Subcutaneous abdominal adipose tissue (tissue), 5 donors: ENCODE measurements at regions not wholly inside any gene's neighbourhood (a gene's known extent, or its start where the extent isn't known, plus 50 kb on each side); places are given as distances from the start of the nearest gene placed in this dataset.

ENCODE experiments used
- H3K27ac ChIP-seq: one replicate; pipeline ENCODE4 v1.7.0; 2013; ENCODE audit warnings: low read depth, mild to moderate bottlenecking, inconsistent platforms, low read length, moderate library complexity
- H3K27me3 ChIP-seq, 5 donors: one replicate each; pipeline ENCODE4 v1.7.0; 2013; ENCODE audit warnings: low read length in 5 of 5, inconsistent platforms in 1 of 5; ENCODE audit not compliant: control insufficient read depth in 5 of 5, insufficient read depth in 4 of 5
- H3K36me3 ChIP-seq, 5 donors: one replicate each; pipeline ENCODE4 v1.7.0; 2013; ENCODE audit warnings: low read length in 5 of 5; ENCODE audit not compliant: control insufficient read depth in 5 of 5, insufficient read depth in 5 of 5
- H3K4me1 ChIP-seq, 5 donors: one replicate each; pipeline ENCODE4 v1.7.0; 2013; ENCODE audit warnings: low read length in 5 of 5, mild to moderate bottlenecking in 3 of 5, moderate library complexity in 1 of 5; ENCODE audit not compliant: control insufficient read depth in 5 of 5, insufficient read depth in 5 of 5
- H3K4me3 ChIP-seq, 5 donors: one replicate each; pipeline ENCODE4 v1.7.0; 2013; ENCODE audit warnings: low read length in 5 of 5, low read depth in 1 of 5
- H3K9ac ChIP-seq, 5 donors: one replicate each; pipeline ENCODE4 v1.7.0; 2013; ENCODE audit warnings: low read length in 5 of 5, mild to moderate bottlenecking in 4 of 5, moderate library complexity in 3 of 5
- H3K9me3 ChIP-seq, 5 donors: one replicate each; pipeline ENCODE4 v1.7.0; 2013; ENCODE audit warnings: low read length in 5 of 5; ENCODE audit not compliant: control insufficient read depth in 5 of 5
- donor health status: healthy.
- donor health status: healthy.
- donor health status: healthy.
- donor health status: healthy.
- donor health status: healthy.

DNA sequence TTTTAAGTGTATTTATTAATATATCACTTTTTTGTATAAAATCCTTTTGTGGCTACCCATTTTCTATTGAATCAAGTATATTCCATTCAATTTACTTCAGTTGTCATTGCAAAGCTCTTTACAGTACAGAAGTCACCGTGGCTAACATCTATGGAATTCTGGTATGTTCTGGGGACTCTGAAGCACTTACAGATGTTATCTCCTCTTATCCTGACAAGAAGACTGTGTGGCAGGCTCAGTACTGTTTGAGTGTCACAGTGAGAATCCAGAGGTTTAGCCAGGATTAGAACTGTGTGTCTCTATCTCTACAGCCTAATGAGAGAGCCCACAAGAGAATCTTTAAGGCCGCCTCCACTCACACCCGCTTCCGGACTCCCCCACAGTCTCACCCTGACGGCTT, 78.2 kb upstream of the SORBS2 start:
- Histone ChIP-seq H3K9me3 (peaks cover 0 to 8% (median 7%) of the 10 kb centered on the region in 5 donors), H3K4me1 (no peaks in the 10 kb centered on the region), H3K27me3 (no peaks in the 10 kb centered on the region), H3K4me3 (no peak overlapping the region), H3K9ac (no peak overlapping the region), H3K27ac (no peak overlapping the region), H3K36me3 (no peaks in the 10 kb centered on the region)

DNA sequence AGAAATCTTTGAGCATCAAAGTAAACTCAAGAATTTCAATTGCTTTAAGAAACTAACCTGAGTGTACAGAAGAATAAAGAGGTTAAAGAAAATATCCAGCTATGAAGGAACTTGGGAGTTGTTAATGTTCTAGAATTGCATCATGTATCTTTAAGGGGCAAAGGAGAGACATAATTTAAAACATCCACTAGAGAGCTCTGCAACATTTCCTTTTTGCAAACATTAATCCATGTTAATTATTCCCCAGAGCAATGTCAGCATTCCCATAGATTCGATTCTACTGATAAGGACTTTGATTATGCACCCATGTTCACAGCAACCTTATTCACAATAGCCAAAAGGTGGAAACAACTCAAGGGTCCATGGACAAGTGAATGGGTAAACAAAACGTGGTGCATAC, 80.2 kb upstream of the SORBS2 start:
- no peaks in the 10 kb centered on the region for H3K4me1 ChIP-seq
- no peak overlapping the region for H3K4me3 ChIP-seq
- peaks cover 0 to 8% (median 7%) of the 10 kb centered on the region in 5 donors for H3K9me3 ChIP-seq
- no peak overlapping the region for H3K27ac ChIP-seq
- no peaks in the 10 kb centered on the region for H3K36me3 ChIP-seq
- no peak overlapping the region for H3K9ac ChIP-seq
- H3K27me3 ChIP-seq = no peaks in the 10 kb centered on the region

GRCh38 chr4:185893500-185893899, 81.5 kb upstream of the SORBS2 start:
- H3K4me1 ChIP-seq = no peaks in the 10 kb centered on the region
- H3K36me3 ChIP-seq = no peaks in the 10 kb centered on the region
- no peak overlapping the region for H3K4me3 ChIP-seq
- peaks cover 0 to 4% (median 2%) of the 10 kb centered on the region in 5 donors for H3K9me3 ChIP-seq
- H3K9ac ChIP-seq = no peak overlapping the region
- no peak overlapping the region for H3K27ac ChIP-seq
- no peaks in the 10 kb centered on the region for H3K27me3 ChIP-seq

- Histone ChIP-seq H3K9me3 (no peaks in the 10 kb centered on the region), H3K4me3 (no peak overlapping the region), H3K27me3 (no peaks in the 10 kb centered on the region), H3K27ac (no peak overlapping the region), H3K36me3 (no peaks in the 10 kb centered on the region), H3K4me1 (no peaks in the 10 kb centered on the region), H3K9ac (no peak overlapping the region)
Observed at GRCh38 chr4:185894481-185894880, 82.5 kb upstream of the SORBS2 start.

GRCh38 chr4:185895351-185895750, 83.4 kb upstream of the SORBS2 start:
- no peaks in the 10 kb centered on the region for H3K36me3 ChIP-seq
- H3K27ac ChIP-seq = no peak overlapping the region
- no peaks in the 10 kb centered on the region for H3K27me3 ChIP-seq
- no peak overlapping the region for H3K9ac ChIP-seq
- no peaks in the 10 kb centered on the region for H3K9me3 ChIP-seq
- H3K4me1 ChIP-seq = no peaks in the 10 kb centered on the region
- H3K4me3 ChIP-seq = no peak overlapping the region

DNA sequence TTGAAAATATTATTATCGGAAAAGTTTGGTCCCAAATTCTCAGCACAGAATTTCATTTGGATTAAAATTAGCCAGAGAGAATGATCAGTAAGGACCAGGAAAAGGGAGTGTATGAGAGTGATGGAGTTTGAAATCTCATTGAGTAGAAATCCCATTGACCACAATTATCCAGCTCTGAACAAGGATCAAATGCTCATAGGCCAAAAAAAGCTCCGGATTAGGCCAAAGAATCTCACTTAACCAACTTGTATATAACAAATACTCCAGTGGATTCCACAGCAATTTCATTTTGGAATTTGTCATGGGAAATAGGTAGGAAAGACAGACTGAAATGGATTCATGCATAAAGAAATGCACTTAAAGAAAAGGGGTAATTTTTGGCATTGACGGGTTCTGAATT, 83.9 kb upstream of the SORBS2 start:
- Histone ChIP-seq H3K27me3 (no peaks in the 10 kb centered on the region), H3K36me3 (no peaks in the 10 kb centered on the region), H3K9ac (no peak overlapping the region), H3K4me3 (no peak overlapping the region), H3K27ac (no peak overlapping the region), H3K9me3 (no peaks in the 10 kb centered on the region), H3K4me1 (no peaks in the 10 kb centered on the region)

- no peak overlapping the region for H3K27ac ChIP-seq
- H3K9ac ChIP-seq = no peak overlapping the region
- H3K4me3 ChIP-seq = no peak overlapping the region
- no peaks in the 10 kb centered on the region for H3K27me3 ChIP-seq
- H3K4me1 ChIP-seq = no peaks in the 10 kb centered on the region
- H3K9me3 ChIP-seq = no peaks in the 10 kb centered on the region
- H3K36me3 ChIP-seq = no peaks in the 10 kb centered on the region
Observed at GRCh38 chr4:185896817-185897488, 85.0 kb upstream of the SORBS2 start.

DNA sequence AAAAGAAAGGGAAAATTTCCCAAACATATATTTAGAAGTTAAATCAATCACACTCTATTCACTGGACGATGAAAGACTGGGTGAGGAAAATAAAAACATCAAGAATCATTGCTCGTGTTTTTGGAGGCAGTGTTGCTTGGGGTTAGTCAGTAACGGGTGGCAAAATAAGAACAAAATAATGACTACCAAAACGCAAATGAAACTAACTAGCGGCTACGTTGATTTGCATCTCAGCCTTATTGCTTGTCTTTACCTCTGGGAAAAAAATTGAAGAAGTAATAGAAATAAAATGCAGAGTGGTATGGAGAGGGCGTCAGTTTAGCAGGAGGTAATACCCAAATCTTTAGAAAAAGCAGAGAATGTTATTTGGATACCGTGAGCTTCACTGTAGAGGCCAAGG, 86.4 kb upstream of the SORBS2 start:
- Histone ChIP-seq H3K9me3 (no peaks in the 10 kb centered on the region), H3K9ac (no peak overlapping the region), H3K27me3 (no peaks in the 10 kb centered on the region), H3K4me3 (no peak overlapping the region), H3K36me3 (no peaks in the 10 kb centered on the region), H3K27ac (no peak overlapping the region), H3K4me1 (no peaks in the 10 kb centered on the region)

- H3K36me3 ChIP-seq = no peaks in the 10 kb centered on the region
Observed at GRCh38 chr4:185899833-185900232, 87.8 kb upstream of the SORBS2 start.

DNA sequence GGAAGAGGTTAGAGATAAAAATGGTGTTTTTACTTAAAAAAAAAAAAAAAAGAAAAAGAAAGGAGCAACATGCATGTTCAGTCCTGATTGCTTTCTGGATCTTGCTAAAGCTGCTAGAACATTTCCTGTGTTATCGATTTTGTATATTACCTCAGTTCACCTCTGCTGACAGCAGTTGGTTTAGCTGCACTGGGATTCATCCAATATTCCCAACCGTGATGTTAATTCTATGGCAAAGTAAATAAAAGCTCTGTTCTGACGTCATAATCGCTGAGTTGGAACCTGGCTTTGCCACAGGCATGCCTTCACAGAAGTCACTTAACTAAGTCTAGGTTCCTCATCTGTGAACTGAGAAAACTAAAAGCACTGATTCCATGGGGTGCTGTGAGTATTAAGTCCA, 90.7 kb upstream of the SORBS2 start:
- H3K27me3 ChIP-seq = no peaks in the 10 kb centered on the region

More at GRCh38 chr4:185899833-185900232, 87.8 kb upstream of the SORBS2 start:
- no peaks in the 10 kb centered on the region for H3K9me3 ChIP-seq
- no peaks in the 10 kb centered on the region for H3K4me1 ChIP-seq
- no peaks in the 10 kb centered on the region for H3K27me3 ChIP-seq
- H3K27ac ChIP-seq = no peak overlapping the region
- no peak overlapping the region for H3K9ac ChIP-seq
- H3K4me3 ChIP-seq = no peak overlapping the region

More for the DNA sequence above, 90.7 kb upstream of the SORBS2 start:
- Histone ChIP-seq H3K4me3 (no peak overlapping the region), H3K36me3 (no peaks in the 10 kb centered on the region), H3K27ac (no peak overlapping the region), H3K9me3 (no peaks in the 10 kb centered on the region), H3K9ac (no peak overlapping the region), H3K4me1 (no peaks in the 10 kb centered on the region)
